ENCODE measurements at regions not wholly inside any gene's neighbourhood (a gene's known extent, or its start where the extent isn't known, plus 50 kb on each side); places are given as distances from the start of the nearest gene placed in this dataset.
A peak's percentile ranks its signal among the peaks of the same experiment; 100 is the strongest.

GRCh38 chr1:234535763-234536515 is 57.0 kb upstream of the TARBP1 start:
- DNase-seq (ENCODE audit: low read depth): no peak

- DNase-seq (ENCODE audit: low read depth): no peak
These were observed 56.2 kb upstream of the TARBP1 start for GRCh38 chr1:234535218-234535617.

- DNase-seq (ENCODE audit: low read depth): peak; percentile 90
These were observed 55.2 kb upstream of the TARBP1 start for GRCh38 chr1:234533975-234534876.

GRCh38 chr1:234533034-234533891 is 54.3 kb upstream of the TARBP1 start:
- peak; percentile 91 for DNase-seq (ENCODE audit: low read depth)

- no peak for DNase-seq (ENCODE audit: low read depth)
These were observed 53.5 kb upstream of the TARBP1 start for GRCh38 chr1:234532503-234532922.

GRCh38 chr1:234531151-234531635 is 52.2 kb upstream of the TARBP1 start:
- no peak for DNase-seq (ENCODE audit: low read depth)

GRCh38 chr1:234530672-234531071 is 51.7 kb upstream of the TARBP1 start:
- no peak for DNase-seq (ENCODE audit: low read depth)

- no peak for DNase-seq (ENCODE audit: low read depth)
These were observed 50.9 kb upstream of the TARBP1 start for GRCh38 chr1:234529950-234530237.

- DNase-seq (ENCODE audit: low read depth): no peak
These were observed 50.3 kb upstream of the TARBP1 start for GRCh38 chr1:234529095-234529949.
